ENCODE measurements at regions not wholly inside any gene's neighbourhood (a gene's known extent, or its start where the extent isn't known, plus 50 kb on each side); places are given as distances from the start of the nearest gene placed in this dataset.
"Not testable (repeated sequence)": the region's sequence is repeated elsewhere in the genome, so short reads cannot be mapped to it uniquely, and the experiment has no call there.

DNA sequence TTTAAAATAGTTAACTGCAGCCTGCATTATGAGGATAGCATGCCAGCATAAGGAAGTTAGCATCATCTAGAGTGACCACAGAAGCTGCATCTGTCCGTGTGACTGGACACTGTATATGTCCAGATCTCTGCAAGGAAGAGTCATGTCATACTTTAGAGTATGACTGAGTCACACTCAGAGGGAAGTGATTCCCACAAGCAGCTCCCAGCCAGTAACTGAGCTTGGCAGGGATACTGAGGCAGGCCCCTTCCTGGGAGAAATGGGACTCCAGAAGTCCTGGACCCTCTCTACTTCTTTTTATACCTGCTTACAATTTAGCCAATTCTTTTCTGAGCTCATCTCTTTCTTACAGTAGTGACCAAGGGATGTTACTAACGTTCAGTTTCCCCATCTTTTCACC lies 2975.9 kb downstream of the RPIA start:
- H3K36me3 Mint-ChIP-seq; DNase-seq; CTCF ChIA-PET; H3K4me1 Mint-ChIP-seq; H3K9me3 Mint-ChIP-seq; H3K36me3 ChIP-seq (ENCODE audit: control insufficient read depth in 2 of 2, extremely low read depth in 1 of 2, insufficient read depth in 1 of 2, low read length in 1 of 2); ATAC-seq (replicated peaks in 1 of 4); H3K27me3 Mint-ChIP-seq; H3K9me3 ChIP-seq; H3K27ac Mint-ChIP-seq; H3K27me3 ChIP-seq (replicated peaks in 1 of 2; ENCODE audit: control insufficient read depth in 2 of 2, extremely low read depth in 1 of 2, insufficient read depth in 2 of 2, low read length in 1 of 2); H3K4me1 ChIP-seq (ENCODE audit: control insufficient read depth in 1 of 2, extremely low read depth in 1 of 2, insufficient read depth in 2 of 2, low read length in 2 of 2); H3K27ac ChIP-seq (ENCODE audit: low read length); POLR2A ChIA-PET; H3K4me3 ChIP-seq (ENCODE audit: control insufficient read depth in 1 of 2, extremely low read depth in 1 of 2, low read length in 1 of 2); H3K4me3 Mint-ChIP-seq: not testable (repeated sequence)
- no CpG with 5 or more reads among the region's 2 CpGs for WGBS (ENCODE audit: insufficient coverage)

DNA sequence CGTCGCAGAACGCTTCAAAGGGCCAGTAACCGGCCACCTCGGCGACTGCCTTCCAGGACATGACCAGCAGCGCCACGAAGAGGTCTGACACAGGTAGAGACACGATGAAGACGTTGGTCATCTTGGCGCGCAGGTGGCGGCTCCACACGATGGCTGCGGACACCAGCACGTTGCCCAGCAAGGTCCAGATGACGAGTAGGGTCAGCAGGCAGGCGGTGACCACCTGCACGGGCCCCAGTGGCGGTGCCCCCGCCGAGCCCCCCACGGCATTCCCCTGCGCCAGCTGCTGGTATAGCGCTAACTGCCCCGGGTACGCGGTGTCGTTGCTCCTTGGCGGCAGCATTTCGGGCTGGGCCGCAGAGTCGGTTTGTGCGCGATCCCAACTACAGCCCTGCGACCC lies 2994.1 kb downstream of the RPIA start:
- H3K27me3 ChIP-seq (replicated peaks in 1 of 2; ENCODE audit: control insufficient read depth in 2 of 2, extremely low read depth in 1 of 2, insufficient read depth in 2 of 2, low read length in 1 of 2); CTCF ChIA-PET; H3K36me3 Mint-ChIP-seq; H3K4me1 Mint-ChIP-seq; H3K36me3 ChIP-seq (ENCODE audit: control insufficient read depth in 2 of 2, extremely low read depth in 1 of 2, insufficient read depth in 1 of 2, low read length in 1 of 2); H3K4me1 ChIP-seq (ENCODE audit: control insufficient read depth in 1 of 2, extremely low read depth in 1 of 2, insufficient read depth in 2 of 2, low read length in 2 of 2); H3K9me3 Mint-ChIP-seq; H3K27ac ChIP-seq (ENCODE audit: low read length); H3K9me3 ChIP-seq; ATAC-seq (replicated peaks in 1 of 4); H3K27me3 Mint-ChIP-seq; POLR2A ChIA-PET; H3K27ac Mint-ChIP-seq; DNase-seq; H3K4me3 ChIP-seq (ENCODE audit: control insufficient read depth in 1 of 2, extremely low read depth in 1 of 2, low read length in 1 of 2); H3K4me3 Mint-ChIP-seq: not testable (repeated sequence)
- 27% methylated on average over 9 of the region's 36 CpGs for WGBS (ENCODE audit: insufficient coverage)

- ATAC-seq (replicated peaks in 1 of 4); POLR2A ChIA-PET; H3K4me1 ChIP-seq (ENCODE audit: control insufficient read depth in 1 of 2, extremely low read depth in 1 of 2, insufficient read depth in 2 of 2, low read length in 2 of 2); H3K9me3 Mint-ChIP-seq; H3K4me3 Mint-ChIP-seq; H3K4me3 ChIP-seq (ENCODE audit: control insufficient read depth in 1 of 2, extremely low read depth in 1 of 2, low read length in 1 of 2); DNase-seq; CTCF ChIA-PET; H3K4me1 Mint-ChIP-seq; H3K27ac Mint-ChIP-seq; H3K27me3 Mint-ChIP-seq; H3K36me3 ChIP-seq (ENCODE audit: control insufficient read depth in 2 of 2, extremely low read depth in 1 of 2, insufficient read depth in 1 of 2, low read length in 1 of 2); H3K9me3 ChIP-seq; H3K27me3 ChIP-seq (replicated peaks in 1 of 2; ENCODE audit: control insufficient read depth in 2 of 2, extremely low read depth in 1 of 2, insufficient read depth in 2 of 2, low read length in 1 of 2); H3K36me3 Mint-ChIP-seq; H3K27ac ChIP-seq (ENCODE audit: low read length): not testable (repeated sequence)
- WGBS (ENCODE audit: insufficient coverage), result 10% methylated on average over 2 of the region's 42 CpGs
Measured at GRCh38 chr2:91686046-91686445, 2994.6 kb downstream of the RPIA start.

All from T-cell (primary cell).